ENCODE measurements at regions not wholly inside any gene's neighbourhood (a gene's known extent, or its start where the extent isn't known, plus 50 kb on each side); places are given as distances from the start of the nearest gene placed in this dataset.

DNA sequence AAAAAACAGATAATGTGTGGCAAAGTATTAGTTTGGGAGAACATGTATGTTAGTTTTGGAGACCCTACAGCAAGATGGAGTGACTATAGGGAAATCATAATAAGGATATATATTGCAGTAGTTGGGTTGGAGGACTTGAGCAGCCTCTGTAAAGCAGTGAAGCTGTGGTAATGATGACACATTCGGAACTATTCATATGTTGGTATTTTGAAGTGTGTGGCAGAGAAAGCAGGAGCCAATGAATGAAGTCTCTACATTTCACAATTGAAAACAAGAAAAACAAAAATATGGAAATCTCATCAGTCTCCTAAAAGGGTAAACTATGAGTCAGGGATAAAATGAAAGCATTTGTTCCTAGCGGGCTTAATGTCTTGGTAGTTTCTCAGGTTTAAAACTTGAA, 645.9 kb downstream of the OTOL1 start:
- peak; percentile 69 for DNase-seq (ENCODE audit: low read depth)
- H3K4me3 ChIP-seq (ENCODE audit: low read depth, low read length): no peak overlapping the region

- no peak overlapping the region for H3K4me3 ChIP-seq (ENCODE audit: low read depth, low read length)
- no peak for DNase-seq (ENCODE audit: low read depth)
Observed at GRCh38 chr3:162143180-162143579, 646.6 kb downstream of the OTOL1 start.

GRCh38 chr3:162147996-162148395, 651.4 kb downstream of the OTOL1 start:
- no peak for DNase-seq (ENCODE audit: low read depth)
- no peak overlapping the region for H3K4me3 ChIP-seq (ENCODE audit: low read depth, low read length)

DNA sequence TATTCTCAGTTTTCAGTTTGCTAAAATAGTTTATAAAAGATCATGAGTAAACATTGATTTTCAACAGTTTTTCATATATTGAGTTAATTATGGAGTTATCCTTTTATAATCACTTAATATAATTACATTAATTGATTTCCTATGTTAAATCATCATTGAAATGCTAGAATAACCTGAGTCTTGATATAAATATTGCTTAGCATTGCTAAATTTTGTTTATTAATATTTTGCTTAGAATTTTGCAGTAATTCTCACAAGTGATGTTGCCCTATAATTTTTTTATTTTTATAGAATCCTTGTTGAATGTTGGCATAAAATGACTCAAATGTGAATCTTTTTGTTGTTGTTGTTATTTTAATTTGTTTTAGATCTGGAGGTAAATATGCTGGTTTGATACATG, 654.2 kb downstream of the OTOL1 start:
- H3K4me3 ChIP-seq (ENCODE audit: low read depth, low read length): no peak overlapping the region
- no peak for DNase-seq (ENCODE audit: low read depth)

GRCh38 chr3:162152636-162153035, 656.0 kb downstream of the OTOL1 start:
- no peak for DNase-seq (ENCODE audit: low read depth)
- no peak overlapping the region for H3K4me3 ChIP-seq (ENCODE audit: low read depth, low read length)

- DNase-seq (ENCODE audit: low read depth): no peak
- H3K4me3 ChIP-seq (ENCODE audit: low read depth, low read length): no peak overlapping the region
Observed at GRCh38 chr3:162161595-162161994, 665.0 kb downstream of the OTOL1 start.

DNA sequence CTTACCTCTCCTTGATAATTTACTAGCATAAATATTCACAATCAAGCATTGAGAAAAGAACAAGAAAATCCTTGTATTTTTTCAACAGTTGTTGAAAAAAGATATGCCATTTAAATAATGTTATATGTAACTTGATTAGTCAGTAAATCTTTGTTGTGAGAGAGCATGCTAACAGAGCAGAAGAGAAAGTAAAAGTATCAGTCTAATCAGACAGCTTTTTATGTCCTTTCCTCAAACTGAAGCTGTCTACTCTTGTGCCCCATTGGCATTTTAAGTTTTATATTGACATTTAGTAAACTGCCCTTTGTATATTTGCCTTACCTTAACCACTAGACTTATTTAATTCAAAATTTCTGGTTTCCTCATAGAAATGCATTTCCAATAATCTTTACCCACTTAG, 668.7 kb downstream of the OTOL1 start:
- H3K4me3 ChIP-seq (ENCODE audit: low read depth, low read length): no peak overlapping the region
- no peak for DNase-seq (ENCODE audit: low read depth)

GRCh38 chr3:162166543-162166942, 669.9 kb downstream of the OTOL1 start:
- H3K4me3 ChIP-seq (ENCODE audit: low read depth, low read length): no peak overlapping the region
- DNase-seq (ENCODE audit: low read depth): no peak

- no peak overlapping the region for H3K4me3 ChIP-seq (ENCODE audit: low read depth, low read length)
- no peak for DNase-seq (ENCODE audit: low read depth)
Observed at GRCh38 chr3:162168715-162169114, 672.1 kb downstream of the OTOL1 start.

GRCh38 chr3:162170581-162170980, 674.0 kb downstream of the OTOL1 start:
- no peak overlapping the region for H3K4me3 ChIP-seq (ENCODE audit: low read depth, low read length)
- no peak for DNase-seq (ENCODE audit: low read depth)

- DNase-seq (ENCODE audit: low read depth): no peak
Observed at GRCh38 chr3:162171970-162172369, 675.4 kb downstream of the OTOL1 start.

GRCh38 chr3:162175145-162175544, 678.5 kb downstream of the OTOL1 start:
- no peak for DNase-seq (ENCODE audit: low read depth)
- no peak overlapping the region for H3K4me3 ChIP-seq (ENCODE audit: low read depth, low read length)

More at GRCh38 chr3:162171970-162172369, 675.4 kb downstream of the OTOL1 start:
- H3K4me3 ChIP-seq (ENCODE audit: low read depth, low read length): no peak overlapping the region

- no peak overlapping the region for H3K4me3 ChIP-seq (ENCODE audit: low read depth, low read length)
- DNase-seq (ENCODE audit: low read depth): no peak
Observed at GRCh38 chr3:162175878-162176277, 679.3 kb downstream of the OTOL1 start.

GRCh38 chr3:162183440-162183839, 686.8 kb downstream of the OTOL1 start:
- DNase-seq (ENCODE audit: low read depth): no peak
- no peak overlapping the region for H3K4me3 ChIP-seq (ENCODE audit: low read depth, low read length)

- no peak for DNase-seq (ENCODE audit: low read depth)
- no peak overlapping the region for H3K4me3 ChIP-seq (ENCODE audit: low read depth, low read length)
Observed at GRCh38 chr3:162192340-162193029, 695.9 kb downstream of the OTOL1 start.

DNA sequence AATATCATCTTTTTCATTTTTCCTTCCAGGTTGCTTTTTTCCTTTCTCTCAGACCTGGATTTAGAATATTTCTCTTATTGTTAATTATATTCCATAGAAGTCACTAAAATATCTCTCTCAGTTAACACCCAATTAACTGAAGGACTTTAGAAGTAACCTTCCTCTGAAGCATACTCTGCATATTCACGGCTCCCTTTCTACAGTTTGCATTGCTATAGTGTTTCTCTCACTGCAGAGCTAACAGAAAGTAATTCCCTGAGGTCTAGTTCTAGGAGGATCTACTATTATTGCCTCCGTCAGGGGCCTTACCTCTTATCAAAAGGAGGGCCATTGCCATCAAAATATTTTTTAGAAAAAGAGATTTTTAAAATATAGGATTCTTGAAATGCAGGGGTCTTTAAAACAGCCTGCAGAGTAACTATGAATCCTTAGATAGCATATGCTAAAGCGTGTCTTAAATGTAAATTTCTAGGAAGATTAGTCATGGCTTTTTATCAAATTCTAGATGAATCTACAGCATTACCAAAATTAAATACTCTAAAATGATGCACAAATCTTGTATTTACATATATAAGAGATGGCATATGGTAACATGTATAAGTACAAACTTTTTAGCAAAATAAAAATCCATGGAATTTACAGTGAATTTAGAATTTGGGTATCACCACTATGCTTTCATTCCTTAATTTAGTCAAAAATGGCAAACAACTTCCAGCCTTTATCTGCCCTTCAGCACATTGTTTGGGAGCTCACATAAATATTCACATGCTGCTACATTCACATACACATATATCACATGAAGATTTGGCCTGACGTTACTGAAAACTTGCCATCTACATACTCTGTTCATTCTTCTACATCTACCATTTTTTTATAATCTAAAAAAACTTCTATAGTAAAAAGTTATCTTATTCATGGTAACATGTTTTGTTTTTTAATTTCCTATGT, 696.8 kb downstream of the OTOL1 start:
- H3K4me3 ChIP-seq (ENCODE audit: low read depth, low read length): no peak overlapping the region
- DNase-seq (ENCODE audit: low read depth): no peak

DNA sequence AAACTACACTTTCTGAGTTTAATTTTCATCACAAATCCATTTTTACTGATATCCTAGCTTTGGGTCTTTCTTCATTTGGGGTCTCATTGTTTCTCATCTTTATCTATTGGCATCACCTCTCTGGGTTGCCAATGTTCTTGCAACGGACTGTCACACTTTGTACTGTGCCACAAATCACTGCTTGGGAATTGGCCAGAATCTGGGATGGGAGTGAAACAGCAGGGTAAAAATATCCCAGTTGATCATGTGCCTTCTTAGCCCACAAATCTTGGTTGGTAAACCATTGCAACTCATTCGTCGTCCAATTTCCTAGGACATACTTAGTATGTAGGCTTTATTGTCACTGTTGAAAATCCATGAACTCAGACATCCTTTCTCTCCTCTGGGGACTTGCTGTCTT, 698.5 kb downstream of the OTOL1 start:
- H3K4me3 ChIP-seq (ENCODE audit: low read depth, low read length): no peak overlapping the region
- DNase-seq (ENCODE audit: low read depth): no peak

DNA sequence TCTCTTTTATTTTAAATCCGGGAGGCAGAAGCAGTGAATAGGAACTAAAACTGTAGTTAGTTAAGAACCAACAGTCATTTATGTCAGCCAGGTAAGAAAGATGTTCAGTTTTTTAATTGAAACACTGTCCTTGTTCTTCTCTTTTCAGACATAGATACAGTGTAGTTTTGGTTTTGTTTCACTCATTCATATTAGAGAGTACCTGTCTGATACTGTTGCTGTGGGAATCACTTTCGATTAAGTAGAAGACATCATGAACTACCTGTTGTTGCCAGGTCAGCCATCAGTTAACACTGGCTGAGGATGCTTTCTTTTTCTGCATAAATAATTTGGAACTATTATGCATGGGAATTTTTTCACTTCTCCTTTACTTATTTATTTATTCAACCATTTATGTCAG, 700.4 kb downstream of the OTOL1 start:
- no peak for DNase-seq (ENCODE audit: low read depth)
- H3K4me3 ChIP-seq (ENCODE audit: low read depth, low read length): no peak overlapping the region

DNA sequence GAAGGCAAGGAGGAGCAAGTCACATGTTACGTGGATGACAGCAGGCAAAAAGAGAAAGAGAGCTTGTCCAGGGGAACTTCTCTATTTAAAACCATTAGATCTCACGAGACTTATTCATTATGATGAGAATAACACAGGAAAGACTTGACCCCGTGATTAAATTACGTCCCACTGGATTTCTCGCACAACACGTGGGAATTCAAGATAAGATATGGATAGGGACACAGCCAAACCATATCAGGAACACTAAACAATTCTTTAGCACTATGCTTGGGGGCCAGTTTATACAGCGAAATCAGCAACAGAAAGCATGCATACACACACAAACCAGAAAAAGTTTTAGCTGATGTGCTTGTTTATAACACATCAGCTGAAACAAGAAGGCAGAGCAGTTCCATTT, 704.2 kb downstream of the OTOL1 start:
- DNase-seq (ENCODE audit: low read depth): no peak
- H3K4me3 ChIP-seq (ENCODE audit: low read depth, low read length): no peak overlapping the region

- H3K4me3 ChIP-seq (ENCODE audit: low read depth, low read length): no peak overlapping the region
- no peak for DNase-seq (ENCODE audit: low read depth)
Observed at GRCh38 chr3:162206648-162207047, 710.0 kb downstream of the OTOL1 start.

- no peak overlapping the region for H3K4me3 ChIP-seq (ENCODE audit: low read depth, low read length)
- no peak for DNase-seq (ENCODE audit: low read depth)
Observed at GRCh38 chr3:162211470-162211869, 714.9 kb downstream of the OTOL1 start.
